Epithelial cell of prostate (primary cell): ENCODE measurements at regions not wholly inside any gene's neighbourhood (a gene's known extent, or its start where the extent isn't known, plus 50 kb on each side); places are given as distances from the start of the nearest gene placed in this dataset.
"Not testable (repeated sequence)": the region's sequence is repeated elsewhere in the genome, so short reads cannot be mapped to it uniquely, and the experiment has no call there.

Experiments
- DNase-seq: peaks from one replicate; pipeline ENCODE4 v3.0.0-alpha.2; 2011; ENCODE audit warnings: low read depth, low spot score
- H3K27ac ChIP-seq: fragments of 450-650 bp; 2 replicates; pipeline ENCODE4 v1.5.1; 2017; ENCODE audit warnings: mild to moderate bottlenecking

GRCh38 chr14:43369710-43370564 is 1137.1 kb downstream of the FSCB start:
- no peak for DNase-seq

GRCh38 chr14:43362586-43362985 is 1144.5 kb downstream of the FSCB start:
- no peak for DNase-seq
- no peak overlapping the region for H3K27ac ChIP-seq

More at GRCh38 chr14:43369710-43370564, 1137.1 kb downstream of the FSCB start:
- H3K27ac ChIP-seq, result no peak overlapping the region

GRCh38 chr14:43361751-43362150 is 1145.3 kb downstream of the FSCB start:
- no peak overlapping the region for H3K27ac ChIP-seq
- DNase-seq, result no peak

- no peak for DNase-seq
- no peak overlapping the region for H3K27ac ChIP-seq
These were observed 1146.8 kb downstream of the FSCB start for GRCh38 chr14:43360239-43360638.

GRCh38 chr14:43359317-43359716 is 1147.8 kb downstream of the FSCB start:
- DNase-seq, result no peak
- no peak overlapping the region for H3K27ac ChIP-seq

GRCh38 chr14:43356979-43357545 is 1150.0 kb downstream of the FSCB start:
- no peak for DNase-seq
- H3K27ac ChIP-seq, result no peak overlapping the region

GRCh38 chr14:43356382-43356781 is 1150.7 kb downstream of the FSCB start:
- DNase-seq, result no peak
- no peak overlapping the region for H3K27ac ChIP-seq

- DNase-seq, result no peak
- H3K27ac ChIP-seq, result no peak overlapping the region
These were observed 1165.2 kb downstream of the FSCB start for GRCh38 chr14:43341921-43342320.

- H3K27ac ChIP-seq, result no peak overlapping the region
- no peak for DNase-seq
These were observed 1168.4 kb downstream of the FSCB start for GRCh38 chr14:43338713-43339112.

GRCh38 chr14:43336351-43336750 is 1170.7 kb downstream of the FSCB start:
- no peak overlapping the region for H3K27ac ChIP-seq
- DNase-seq, result no peak

- H3K27ac ChIP-seq, result not testable (repeated sequence)
These were observed 1180.3 kb downstream of the FSCB start for GRCh38 chr14:43326501-43327407.

GRCh38 chr14:43316427-43316826 is 1190.7 kb downstream of the FSCB start:
- H3K27ac ChIP-seq, result no peak overlapping the region
- DNase-seq, result no peak

More at GRCh38 chr14:43326501-43327407, 1180.3 kb downstream of the FSCB start:
- DNase-seq, result not testable (repeated sequence)

GRCh38 chr14:43313719-43314118 is 1193.4 kb downstream of the FSCB start:
- H3K27ac ChIP-seq, result no peak overlapping the region
- no peak for DNase-seq

GRCh38 chr14:43308421-43309110 is 1198.5 kb downstream of the FSCB start:
- DNase-seq, result no peak
- H3K27ac ChIP-seq, result no peak overlapping the region

- DNase-seq, result no peak
These were observed 1199.2 kb downstream of the FSCB start for GRCh38 chr14:43307836-43308235.

GRCh38 chr14:43306053-43306452 is 1201.0 kb downstream of the FSCB start:
- H3K27ac ChIP-seq, result no peak overlapping the region
- no peak for DNase-seq

More at GRCh38 chr14:43307836-43308235, 1199.2 kb downstream of the FSCB start:
- no peak overlapping the region for H3K27ac ChIP-seq

GRCh38 chr14:43297794-43298193 is 1209.3 kb downstream of the FSCB start:
- DNase-seq, result no peak
- no peak overlapping the region for H3K27ac ChIP-seq

GRCh38 chr14:43296061-43296460 is 1211.0 kb downstream of the FSCB start:
- H3K27ac ChIP-seq, DNase-seq: not testable (repeated sequence)

- no peak for DNase-seq
- no peak overlapping the region for H3K27ac ChIP-seq
These were observed 1221.5 kb downstream of the FSCB start for GRCh38 chr14:43285575-43285974.

- no peak overlapping the region for H3K27ac ChIP-seq
- DNase-seq, result no peak
These were observed 1247.0 kb downstream of the FSCB start for GRCh38 chr14:43260056-43260455.
